ENCODE measurements at regions not wholly inside any gene's neighbourhood (a gene's known extent, or its start where the extent isn't known, plus 50 kb on each side); places are given as distances from the start of the nearest gene placed in this dataset.
"Not testable (repeated sequence)": the region's sequence is repeated elsewhere in the genome, so short reads cannot be mapped to it uniquely, and the experiment has no call there.

DNA sequence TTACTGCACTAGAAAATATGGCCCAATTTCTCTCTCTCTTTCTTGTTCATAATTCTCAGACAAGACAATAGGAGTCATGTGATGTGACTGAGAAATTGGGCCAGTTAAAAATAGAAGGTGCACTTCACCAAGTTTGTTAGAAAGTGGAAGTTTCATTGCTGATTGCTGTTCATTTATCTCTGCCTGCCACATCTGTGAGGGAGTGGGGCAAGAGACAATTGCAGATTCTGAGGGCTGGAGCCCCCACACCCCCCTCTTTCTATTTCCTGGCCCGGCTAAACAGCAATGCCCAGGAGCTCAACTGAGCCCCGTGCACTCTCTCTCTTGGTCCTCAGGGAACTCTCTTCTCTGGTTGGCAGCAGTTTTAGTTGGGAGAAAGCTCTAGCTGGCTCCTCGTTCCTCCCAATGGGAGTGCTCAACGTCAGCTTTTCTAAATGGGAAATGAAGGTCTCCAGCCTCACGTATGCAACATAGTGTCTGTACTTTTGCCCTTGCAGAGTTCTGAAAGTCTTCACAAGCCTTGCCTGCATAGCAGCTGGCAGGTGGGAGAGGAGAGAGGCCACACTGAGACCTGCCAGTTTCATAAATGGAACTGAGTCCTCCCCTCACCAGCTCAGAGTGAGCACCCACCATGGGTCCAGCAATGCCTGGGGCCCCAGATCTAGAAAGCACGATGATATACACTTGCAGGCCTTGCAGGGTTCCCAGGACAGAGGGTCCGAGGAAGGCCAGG is 115.7 kb downstream of the MYCN start:
- no peak for DNase-seq (ENCODE audit: low read depth)

DNA sequence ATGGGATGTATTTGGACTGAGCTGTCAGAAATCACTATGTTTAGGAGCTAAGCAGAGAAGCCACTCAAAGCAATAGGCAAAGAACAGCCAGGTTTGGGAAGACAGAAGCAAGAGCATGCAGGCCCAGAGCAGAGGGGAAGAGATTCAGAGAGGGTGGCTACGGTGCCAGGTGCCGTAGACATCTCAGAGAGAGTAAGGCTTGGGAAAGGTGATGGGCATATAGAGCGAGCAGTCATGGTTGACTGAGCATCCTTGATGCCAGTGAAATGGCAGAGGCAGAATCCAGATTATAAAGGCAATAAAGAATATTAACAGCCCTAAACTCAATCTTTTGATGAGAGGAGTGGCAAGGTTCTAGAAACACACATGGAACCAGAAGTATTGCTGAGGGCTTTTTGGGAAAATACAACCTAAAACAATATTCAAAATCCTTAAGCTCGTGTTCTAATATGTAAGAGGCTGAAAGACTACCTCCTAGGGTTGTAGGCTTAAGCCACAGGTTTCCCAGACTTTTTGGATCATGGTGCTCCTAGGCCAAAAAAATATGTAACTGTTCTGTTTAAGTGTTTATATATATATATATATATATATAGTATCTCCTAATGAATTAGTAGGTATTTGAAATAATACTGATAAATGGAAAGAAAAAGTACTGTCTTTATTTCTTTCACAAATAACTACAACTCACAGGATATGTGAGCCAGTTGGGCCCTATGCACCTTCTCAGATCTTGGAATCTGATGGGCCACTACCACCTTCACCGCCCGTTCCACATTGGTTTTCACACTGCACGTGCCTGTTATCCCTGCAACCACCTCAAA is 113.3 kb downstream of the MYCN start:
- no peak for DNase-seq (ENCODE audit: low read depth)

DNA sequence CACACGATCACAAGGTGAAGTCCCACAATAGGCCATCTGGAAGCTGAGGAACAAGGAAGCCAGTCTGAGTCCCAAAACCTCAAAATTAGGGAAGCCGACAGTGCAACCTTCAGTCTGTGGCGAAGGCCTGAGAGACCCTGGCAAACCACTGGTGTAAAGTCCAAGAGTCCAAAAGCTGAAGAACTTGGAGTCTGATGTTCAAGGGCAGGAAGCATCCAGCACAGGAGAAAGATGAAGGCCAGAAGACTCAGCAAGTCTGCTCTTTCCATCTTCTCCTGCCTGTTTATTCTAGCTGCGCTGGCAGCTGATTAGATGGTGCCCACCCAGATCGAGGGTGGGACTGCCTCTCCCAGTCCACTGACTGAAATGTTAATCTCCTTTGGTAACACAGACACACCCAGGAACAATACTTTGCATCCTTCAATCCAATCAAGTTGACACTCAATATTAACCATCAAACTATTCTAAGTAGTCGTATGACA is 112.3 kb downstream of the MYCN start:
- not testable (repeated sequence) for DNase-seq (ENCODE audit: low read depth)

DNA sequence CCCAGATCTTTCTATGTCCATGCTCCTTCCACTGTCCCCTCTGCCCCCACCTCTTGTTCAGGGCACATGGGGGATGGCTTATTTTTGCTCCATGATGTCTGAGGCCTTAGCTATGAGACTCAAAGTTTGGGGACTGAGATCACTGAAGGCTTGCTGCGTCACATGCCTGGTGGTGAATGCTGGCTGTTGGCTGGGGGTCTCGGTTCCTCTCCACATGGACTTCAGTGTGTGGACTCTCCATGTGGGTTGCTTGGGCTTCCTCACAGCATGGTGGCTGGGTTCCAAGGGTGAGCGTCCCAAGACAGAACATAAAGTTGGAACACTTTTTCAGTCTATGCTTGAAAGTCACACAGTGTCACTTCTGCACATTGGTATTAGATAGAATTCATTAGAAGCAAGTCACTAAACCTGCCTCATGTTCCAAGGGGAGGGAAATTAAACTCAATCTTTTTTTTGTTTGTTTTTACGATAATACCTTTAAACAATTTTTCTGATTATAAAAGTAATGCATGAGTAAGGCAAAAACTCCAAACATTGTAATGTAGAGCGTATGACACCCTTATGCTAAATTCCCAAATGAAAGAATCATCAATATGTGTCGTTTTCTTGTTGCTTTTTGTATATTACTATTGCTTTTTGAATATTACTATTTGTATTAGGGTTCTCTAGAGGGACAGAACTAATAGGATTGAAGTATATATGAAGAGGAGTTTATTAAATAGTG is 111.7 kb downstream of the MYCN start:
- DNase-seq (ENCODE audit: low read depth), result no peak

DNA sequence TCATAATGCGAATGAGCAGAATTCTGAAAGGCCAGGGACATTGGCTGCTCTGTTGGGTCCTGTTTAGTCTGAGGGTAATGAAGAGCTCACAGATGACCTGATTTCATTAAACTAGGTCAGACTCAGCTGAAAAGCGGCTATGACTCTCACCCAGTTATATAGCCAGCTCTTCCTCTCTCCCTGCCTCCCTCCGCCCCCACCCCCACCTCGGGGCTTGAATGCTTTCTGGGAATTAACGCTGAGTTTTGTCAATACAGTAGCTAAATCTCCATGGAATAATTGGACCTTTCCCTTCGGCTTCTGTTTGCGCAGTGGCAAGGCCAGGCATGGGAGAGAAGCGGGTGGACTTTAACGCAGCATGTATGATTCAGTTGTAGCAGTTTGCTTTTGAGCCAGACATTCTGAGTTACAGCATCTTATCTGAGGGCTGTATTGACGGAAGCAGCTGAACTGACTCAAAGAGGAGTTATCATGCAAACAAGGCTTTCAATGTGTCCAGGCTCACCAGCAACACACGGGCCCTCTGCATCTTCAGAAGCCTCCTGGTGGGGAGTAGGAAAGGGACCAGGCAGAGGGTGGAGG is 110.6 kb downstream of the MYCN start:
- DNase-seq (ENCODE audit: low read depth), result no peak

DNA sequence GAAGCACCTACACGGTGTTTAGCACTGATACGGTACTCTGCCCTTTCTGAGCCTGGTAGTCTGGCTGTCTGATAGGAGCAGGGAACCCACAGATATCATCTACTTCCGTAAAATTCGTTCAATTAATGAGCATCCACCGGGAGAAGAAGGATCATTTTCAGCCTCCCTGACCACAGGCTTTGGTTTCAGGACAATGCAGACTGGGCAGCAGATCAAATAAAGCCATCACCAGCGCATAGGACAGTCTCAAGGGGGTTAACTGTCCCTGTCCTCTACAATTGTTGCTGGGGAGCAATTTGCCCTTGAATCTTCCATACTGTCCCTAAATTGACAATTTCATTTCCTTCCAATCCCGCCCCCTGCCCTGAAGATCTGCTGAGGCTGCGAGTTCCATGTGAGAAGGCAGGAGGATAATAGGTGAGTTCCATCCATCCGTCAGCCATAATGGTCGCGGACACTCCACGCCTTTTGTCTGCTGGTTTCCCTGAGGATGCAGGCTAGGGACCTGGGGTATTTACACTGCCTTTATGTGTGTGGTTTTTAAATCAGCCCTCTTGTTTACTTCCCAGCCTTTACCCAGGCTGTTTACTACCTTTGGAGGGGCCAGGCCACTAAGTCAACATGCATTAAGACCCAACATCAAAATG is 110.0 kb downstream of the MYCN start:
- DNase-seq (ENCODE audit: low read depth), result no peak

DNA sequence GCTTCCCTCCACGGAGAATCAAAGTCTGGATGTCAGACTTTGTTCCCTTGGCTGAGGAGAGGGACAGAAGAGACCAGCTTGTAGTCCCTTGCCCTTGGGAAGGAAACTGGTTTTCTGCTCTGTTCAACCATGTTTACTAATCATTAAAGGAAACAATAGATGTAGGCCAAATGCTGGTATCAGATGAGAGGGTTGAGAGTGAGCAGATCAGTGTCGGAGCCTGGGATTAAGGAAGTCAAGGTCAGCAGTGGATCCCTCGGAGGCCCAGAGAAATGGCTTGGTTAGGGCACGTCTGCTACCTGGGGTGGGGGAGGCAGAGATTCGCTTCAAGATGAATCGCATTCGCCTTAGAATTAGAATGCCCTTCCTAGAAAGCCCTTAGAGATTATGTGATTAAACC is 109.1 kb downstream of the MYCN start:
- no peak for DNase-seq (ENCODE audit: low read depth)

DNA sequence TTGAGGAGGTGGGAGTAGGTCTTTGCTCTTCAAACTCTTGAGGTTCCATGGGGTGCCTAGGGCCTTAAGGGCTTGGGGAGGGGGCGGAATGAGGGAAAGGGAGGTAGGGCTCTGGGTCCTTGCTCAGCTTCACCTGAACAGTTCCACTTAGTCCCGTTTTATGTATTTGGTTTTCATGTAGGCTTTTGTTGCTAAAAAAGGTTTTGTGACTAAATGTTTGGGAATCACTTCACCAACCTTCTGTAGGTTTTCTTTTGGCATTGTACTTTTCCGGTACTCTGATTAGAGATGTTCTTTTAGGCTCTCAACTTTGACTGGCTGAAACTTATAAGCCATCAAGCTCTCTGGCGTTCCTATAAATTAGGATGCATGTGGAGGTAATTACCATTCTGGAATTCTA is 108.1 kb downstream of the MYCN start:
- no peak for DNase-seq (ENCODE audit: low read depth)

DNA sequence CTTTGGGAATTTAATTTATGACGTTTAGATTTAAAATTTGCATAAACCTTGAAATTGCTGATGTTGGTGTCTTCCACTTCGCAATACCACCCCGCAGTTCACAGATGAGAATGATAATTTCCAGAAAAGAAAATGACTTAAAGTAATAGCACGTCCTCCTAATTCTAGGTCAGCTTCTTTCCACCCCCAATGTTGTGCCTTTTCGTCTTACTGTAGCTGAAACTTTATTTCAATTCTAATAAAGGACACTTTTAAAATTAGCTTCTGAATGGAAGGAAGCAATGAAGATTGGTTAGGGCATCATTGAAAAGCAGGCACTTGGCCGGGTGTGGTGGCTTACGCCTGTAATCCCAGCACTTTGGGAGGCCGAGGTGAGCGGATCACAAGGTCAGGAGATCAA is 107.4 kb downstream of the MYCN start:
- DNase-seq (ENCODE audit: low read depth), result no peak

DNA sequence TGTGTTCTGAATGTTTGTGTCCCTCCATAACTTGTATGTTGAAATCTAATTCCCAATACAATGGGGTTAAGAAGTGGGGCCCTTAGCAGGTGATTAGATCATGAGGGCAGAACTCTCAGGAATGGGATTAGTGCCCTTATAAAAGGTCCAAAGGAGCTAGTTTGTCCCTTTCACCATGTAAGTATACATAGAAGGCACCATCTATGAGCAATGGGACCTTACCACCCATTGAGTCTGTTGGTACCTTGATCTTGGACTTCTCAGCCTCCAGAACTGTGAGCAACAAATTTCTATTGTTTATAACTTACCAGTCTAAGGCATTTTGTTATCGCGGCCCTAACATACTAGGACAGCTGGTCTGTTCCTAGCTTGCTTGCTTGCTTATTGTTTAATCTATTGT is 106.3 kb downstream of the MYCN start:
- no peak for DNase-seq (ENCODE audit: low read depth)

DNA sequence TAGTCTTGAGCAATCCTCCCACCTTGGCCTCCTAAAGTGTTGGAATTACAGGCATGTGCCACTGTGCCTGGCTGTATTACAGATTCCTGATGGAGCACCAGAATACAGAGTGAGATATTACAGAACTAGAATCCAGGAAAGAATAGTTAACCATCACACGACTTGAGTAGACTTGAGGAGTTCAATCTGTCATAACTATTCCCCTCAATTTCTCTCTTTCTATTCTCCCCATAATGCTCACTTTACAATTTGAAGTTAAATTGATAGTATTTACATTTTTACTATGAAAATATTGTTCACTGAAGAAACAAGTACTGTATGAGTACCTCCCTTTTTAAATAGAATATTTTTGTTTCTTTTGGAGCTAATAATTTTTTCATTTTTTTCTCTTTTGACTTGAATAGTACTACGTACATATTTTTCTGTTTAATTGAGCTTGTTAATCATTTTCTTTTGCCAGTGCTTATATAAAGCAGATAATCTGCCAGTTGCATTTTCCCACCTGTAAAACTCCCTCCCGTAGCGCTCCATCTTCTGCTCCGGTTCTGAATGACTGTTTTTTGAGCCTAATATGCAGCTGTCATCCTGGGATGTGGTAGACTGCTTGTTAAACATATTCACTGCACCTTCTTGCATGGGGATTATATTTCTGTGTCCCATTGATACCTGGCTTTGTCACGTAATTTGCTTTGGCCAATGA is 105.5 kb downstream of the MYCN start:
- DNase-seq (ENCODE audit: low read depth), result no peak

DNA sequence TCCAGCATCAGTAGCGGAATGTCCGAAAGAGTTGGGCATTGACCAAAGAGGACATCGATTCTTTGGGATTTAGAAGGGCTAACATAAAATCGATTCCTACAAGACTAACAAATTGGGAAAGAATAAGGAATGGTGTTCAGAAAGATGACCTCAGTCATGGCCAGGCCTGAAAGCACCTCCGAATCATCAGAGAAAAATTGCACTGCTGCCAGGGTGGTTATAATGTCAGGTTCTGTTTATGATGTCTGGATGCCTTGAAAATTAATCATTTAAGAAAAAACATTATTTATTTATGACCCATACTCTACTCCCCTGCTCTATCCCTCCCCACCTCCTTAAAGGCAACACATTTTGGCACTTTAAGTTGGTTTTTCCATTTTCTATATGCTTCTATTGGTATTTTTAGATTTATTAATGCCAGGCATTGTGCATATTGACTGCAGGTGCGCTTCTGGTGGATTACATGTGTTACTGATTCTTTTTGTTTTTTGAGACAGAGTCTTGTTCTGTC is 104.7 kb downstream of the MYCN start:
- no peak for DNase-seq (ENCODE audit: low read depth)

DNA sequence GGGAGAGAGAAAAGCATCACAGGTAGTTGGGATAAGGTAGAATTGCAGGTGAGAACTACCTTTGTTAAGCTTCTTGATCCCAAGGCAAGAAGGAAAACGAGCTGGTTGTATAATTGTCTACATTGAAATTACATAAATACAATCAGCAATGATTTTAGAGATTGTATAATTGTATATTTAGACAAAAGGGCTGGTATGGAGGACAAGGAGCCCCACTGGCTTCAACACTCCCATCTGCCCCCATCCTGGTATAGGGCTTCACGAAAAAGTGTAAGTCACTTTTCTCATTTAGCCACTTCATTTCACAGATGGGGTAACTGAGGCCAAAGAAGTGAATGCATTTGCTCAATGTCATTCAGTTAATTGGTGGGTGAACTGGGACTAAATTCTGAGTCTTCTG is 103.3 kb downstream of the MYCN start:
- DNase-seq (ENCODE audit: low read depth), result no peak

DNA sequence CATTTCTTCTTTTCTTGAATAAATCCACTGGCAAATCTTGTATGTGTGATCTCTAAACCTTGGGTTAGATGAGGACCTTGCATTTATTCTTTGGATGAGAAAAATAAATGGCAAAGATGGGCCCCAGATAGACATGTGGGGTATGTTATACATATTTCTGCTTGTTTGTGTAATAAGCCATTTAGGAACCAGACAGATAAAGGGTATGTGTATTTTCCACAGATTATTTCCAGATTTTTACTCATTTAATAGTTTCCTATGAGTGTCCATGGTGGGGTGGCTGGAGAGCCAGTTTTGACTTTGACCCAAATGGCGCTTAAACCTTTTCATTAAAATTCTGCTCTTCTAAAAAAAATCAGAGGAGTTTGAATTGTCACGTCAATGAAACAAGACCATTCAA is 102.8 kb downstream of the MYCN start:
- DNase-seq (ENCODE audit: low read depth), result no peak

DNA sequence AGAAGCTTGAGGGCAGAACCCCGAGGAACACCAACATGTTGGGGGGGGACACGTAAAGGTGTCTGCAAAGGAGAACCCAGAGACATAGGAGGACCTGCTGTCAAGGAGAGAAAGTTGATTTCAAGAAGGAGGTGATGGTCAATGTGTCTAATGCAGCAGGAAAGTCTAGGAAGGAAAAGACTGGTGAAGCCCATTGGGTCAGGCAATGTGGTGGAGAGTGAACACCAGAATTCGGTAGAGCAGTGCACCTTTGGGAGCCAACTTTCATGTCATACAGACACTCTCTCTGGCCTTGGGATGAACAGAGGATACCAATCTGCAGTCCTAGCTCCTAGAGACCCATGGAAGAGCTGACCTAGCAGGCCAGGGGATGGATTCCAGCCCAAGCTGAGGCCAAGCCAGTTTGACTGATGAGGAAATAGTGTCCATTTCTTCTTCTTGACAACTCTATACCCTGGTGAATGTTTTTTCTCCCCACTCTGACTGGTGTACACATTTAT is 101.9 kb downstream of the MYCN start:
- no peak for DNase-seq (ENCODE audit: low read depth)

DNA sequence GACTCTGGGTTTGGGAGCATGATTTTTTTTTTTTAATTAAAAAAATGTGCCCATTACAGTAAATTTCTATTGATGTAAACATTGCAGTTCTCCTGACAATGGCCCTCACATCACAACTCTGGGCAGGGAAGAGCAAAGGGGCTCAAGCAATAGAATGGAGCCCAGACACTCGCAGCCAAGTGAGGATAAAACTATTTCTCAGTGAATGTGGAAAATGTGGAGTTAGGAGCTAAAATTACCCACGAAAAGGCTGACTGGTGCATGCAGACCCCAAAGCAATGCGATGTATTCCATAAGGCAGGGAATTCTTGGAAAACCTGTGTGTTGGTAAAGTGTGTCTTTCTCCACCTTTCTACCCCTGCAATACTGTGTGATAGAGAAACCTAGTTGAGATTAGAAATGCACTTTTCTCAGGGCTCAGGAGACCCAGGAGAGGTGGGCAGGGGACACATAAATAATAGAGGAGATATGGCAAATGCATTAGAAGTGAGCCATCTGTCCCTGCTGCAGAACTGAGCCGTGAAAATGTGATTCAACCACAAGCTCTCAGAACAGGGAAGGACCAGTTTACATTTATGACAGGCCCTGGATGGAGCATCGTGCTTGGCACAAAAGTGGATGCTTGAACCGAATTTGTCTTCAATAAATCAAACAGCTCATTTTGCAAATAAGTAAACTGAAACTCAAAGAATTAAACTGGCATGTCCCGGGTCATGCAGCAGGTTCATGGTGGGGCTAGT is 100.1 kb downstream of the MYCN start:
- no peak for DNase-seq (ENCODE audit: low read depth)

DNA sequence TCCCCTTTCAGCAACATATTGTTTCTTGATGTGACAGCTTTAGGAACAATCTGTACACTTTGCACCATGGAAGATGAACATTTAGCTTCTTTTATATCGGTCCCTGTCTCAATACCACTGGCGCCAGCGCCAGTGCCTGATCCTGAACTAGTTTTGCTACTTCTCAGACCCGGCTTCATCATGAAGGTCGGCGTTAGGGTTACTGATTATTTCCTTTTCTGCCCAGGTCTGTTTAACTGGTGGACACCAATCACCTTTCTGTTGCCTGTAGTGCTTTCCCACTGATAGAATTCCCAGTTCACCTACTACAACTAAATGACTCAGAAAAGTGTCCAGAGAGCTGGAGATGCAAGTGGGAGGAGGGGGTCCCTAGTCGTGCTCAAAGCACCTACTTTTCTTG is 99.5 kb downstream of the MYCN start:
- DNase-seq (ENCODE audit: low read depth), result no peak

DNA sequence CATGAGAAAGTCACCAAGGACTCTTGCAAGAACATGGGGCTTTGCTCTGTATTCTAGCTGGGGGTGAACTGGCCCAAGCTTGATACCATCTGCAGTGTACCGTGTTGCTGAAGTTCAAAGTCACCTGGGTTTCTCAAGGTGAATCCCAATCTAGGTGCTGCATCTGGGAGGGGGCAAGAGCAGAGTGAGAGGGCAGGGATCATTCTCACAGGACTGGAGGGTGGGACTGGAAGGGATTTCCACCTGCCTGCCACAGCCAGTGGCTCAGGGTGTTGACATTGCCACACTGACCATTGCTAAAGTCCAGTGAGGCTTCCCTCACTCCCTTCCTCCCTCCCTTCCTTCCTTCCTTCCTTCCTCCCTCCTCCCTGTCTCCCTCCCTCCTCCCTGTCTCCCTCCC is 98.7 kb downstream of the MYCN start:
- no peak for DNase-seq (ENCODE audit: low read depth)

DNA sequence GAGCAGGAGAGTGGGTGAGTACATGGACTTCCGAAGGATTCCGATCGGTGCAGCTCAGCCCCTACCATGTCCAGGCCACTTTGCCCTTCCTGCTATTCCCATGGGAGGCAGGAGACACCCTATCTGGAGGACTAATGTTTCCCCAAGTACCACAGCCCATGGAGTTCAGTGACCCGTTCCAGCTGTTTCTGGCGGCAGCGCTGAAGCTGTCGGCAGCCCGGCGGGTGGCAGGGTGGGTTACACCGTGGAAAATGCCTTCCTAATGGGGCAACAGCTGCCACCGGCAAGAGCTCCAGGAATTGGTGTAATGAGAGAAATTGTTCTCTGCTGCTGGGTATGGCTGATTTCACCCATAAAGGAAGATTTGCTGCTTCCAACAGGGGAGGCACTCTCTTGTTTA is 98.3 kb downstream of the MYCN start:
- no peak for DNase-seq (ENCODE audit: low read depth)

DNA sequence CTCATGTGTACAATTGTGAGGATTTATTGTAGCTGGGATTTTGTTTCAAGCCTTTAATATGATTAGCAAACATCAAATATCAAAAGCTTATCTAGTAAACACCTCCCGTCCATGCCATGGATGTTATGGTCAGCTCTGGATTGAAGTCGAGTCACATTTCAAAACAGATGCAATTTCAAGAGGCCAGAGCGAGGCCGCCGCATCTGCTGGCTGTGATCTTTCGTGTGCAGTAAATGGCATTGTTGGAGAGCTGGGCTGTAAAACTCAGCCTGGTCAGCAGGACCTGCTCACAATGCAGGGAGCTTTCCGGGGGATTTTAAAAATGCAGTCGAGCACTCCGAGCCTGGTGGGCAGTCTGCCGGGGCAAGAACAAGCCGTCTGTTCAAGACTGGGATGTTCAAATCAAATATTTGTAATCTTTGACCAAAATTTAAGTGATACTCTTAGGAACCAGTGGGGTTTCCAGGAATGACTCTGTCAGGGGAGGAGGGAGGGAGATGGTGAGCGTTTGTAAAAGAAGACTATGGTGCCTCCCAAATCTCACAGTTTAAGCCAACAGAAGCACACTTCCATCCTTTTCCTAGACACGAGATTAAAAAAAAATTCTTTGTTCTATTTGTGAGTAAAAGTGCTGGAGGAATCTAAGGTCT is 97.6 kb downstream of the MYCN start:
- no peak for DNase-seq (ENCODE audit: low read depth)

Data from activated T-helper 9 cell treated with anti-CD3 and anti-CD28 coated beads, Interleukin-2, amount 50 U/mL, for 16 hours (primary cell).